ENCODE measurements at regions not wholly inside any gene's neighbourhood (a gene's known extent, or its start where the extent isn't known, plus 50 kb on each side); places are given as distances from the start of the nearest gene placed in this dataset.

DNA sequence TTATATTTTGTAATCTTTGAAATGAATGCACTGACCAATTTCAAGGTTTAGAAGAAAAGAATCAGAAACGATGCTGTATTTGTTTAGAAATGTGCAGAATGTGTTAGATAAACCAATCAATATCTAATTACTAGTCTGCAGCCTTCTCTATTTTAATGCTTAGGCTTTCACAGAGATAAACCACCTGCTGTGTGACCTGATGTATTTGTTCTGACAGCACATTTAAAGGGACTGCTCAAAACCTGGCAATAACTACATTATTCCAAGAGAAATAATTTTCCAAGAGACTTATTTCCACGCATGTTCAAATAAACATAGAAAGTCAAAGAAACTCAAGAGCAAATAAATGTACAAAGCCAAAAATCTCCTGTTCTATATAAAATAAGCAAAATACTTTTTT is 641.6 kb upstream of the PCDH20 start:
- POLR2A ChIA-PET (ENCODE audit: unreplicated experiment), result no interaction called here
- no CpG with 5 or more reads among the region's 2 CpGs for WGBS, 2 experiments (ENCODE audit: extremely low coverage in 2 of 2, insufficient read length in 1 of 2)

More for the DNA sequence above, 641.6 kb upstream of the PCDH20 start:
- ATAC-seq (ENCODE audit: low read depth) (no peak), DNase-seq (no peak)
- Histone ChIP-seq H3K23ac (ENCODE audit: low read depth, low read length) (no peak overlapping the region), H2AK5ac (ENCODE audit: low read depth, low read length) (no peak overlapping the region), H2AK9ac (replicated peaks; ENCODE audit: low read depth, low read length, poor library complexity) (no peak overlapping the region), H3K4ac (ENCODE audit: low read depth, low read length) (no peak overlapping the region), H3K9ac (ENCODE audit: low read depth, low read length) (no peak overlapping the region), H4K91ac (ENCODE audit: insufficient read depth, low read depth, low read length) (no peak overlapping the region), H3K27me3 (ENCODE audit: control insufficient read depth, insufficient read depth, low read length) (no peaks in the 10 kb centered on the region), H3K4me2 (ENCODE audit: low read depth, low read length) (no peak overlapping the region), H3K9me3 (ENCODE audit: control insufficient read depth, insufficient read depth, low read length) (no peaks in the 10 kb centered on the region), H4K20me1 (ENCODE audit: insufficient read depth, low read length) (no peaks in the 10 kb centered on the region), H2AFZ (replicated peaks; ENCODE audit: low read length, poor library complexity) (no peak overlapping the region), H3K14ac (replicated peaks; ENCODE audit: low read depth, low read length) (no peak overlapping the region), H3K9me1 (ENCODE audit: insufficient read depth, low read length) (no peaks in the 10 kb centered on the region), H3K18ac (ENCODE audit: low read depth, low read length) (no peak overlapping the region), H4K5ac (ENCODE audit: low read depth, low read length) (no peak overlapping the region), H3K79me1 (ENCODE audit: low read depth in 1 of 2, low read length in 2 of 2) (no peaks in the 10 kb centered on the region), H3K36me3 (ENCODE audit: control insufficient read depth, insufficient read depth, low read length) (no peaks in the 10 kb centered on the region), H2BK5ac (ENCODE audit: low read depth, low read length, poor library complexity, severe bottlenecking) (no peak overlapping the region), H3K27ac (ENCODE audit: insufficient read depth, low read length) (no peak overlapping the region), H3K4me3 (ENCODE audit: insufficient read depth, low read depth, low read length) (no peak overlapping the region), H3K56ac (ENCODE audit: extremely low read depth, insufficient read depth, low read length) (no peak overlapping the region), H3K4me1 (ENCODE audit: control insufficient read depth, insufficient read depth, low read length) (no peaks in the 10 kb centered on the region), H2BK120ac (ENCODE audit: low read depth, low read length) (no peak overlapping the region), H2BK15ac (ENCODE audit: low read depth, low read length) (no peak overlapping the region), H2BK20ac (ENCODE audit: low read depth, low read length) (no peak overlapping the region), H4K8ac (ENCODE audit: low read depth in 2 of 2, low read length in 2 of 2) (no peak overlapping the region)
- no TSS peak for BruUV-seq (replicated peaks)
- dilution Hi-C loops (cut with HindIII; ENCODE audit: low sequenced_read_pairs, unreplicated experiment), result no loop called here
- no peak for TF ChIP-seq POLR2A (IDR thresholded peaks at IDR 0.05; ENCODE audit: low read depth, low read length)
- TF ChIP-seq MAZ (IDR thresholded peaks at IDR 0.05; ENCODE audit: borderline replicate concordance, low read depth, low read length), result no peak
- TF ChIP-seq BHLHE40 (IDR thresholded peaks at IDR 0.05; ENCODE audit: low read depth, low read length), result no peak
- no peak for TF ChIP-seq CTCF (conservative IDR thresholded peaks at IDR 0.05; ENCODE audit: low read depth, low read length)
- TF ChIP-seq ELK1 (IDR thresholded peaks at IDR 0.05; ENCODE audit: borderline replicate concordance, low read depth, low read length), result no peak
- intact Hi-C loops (cut with micrococcal nuclease), result no loop called here
- in situ Hi-C loops (cut with MboI; ENCODE audit: low sequenced_read_pairs), result no loop called here
- CTCF ChIA-PET, result no interaction called here
